ENCODE measurements at regions not wholly inside any gene's neighbourhood (a gene's known extent, or its start where the extent isn't known, plus 50 kb on each side); places are given as distances from the start of the nearest gene placed in this dataset.

DNA sequence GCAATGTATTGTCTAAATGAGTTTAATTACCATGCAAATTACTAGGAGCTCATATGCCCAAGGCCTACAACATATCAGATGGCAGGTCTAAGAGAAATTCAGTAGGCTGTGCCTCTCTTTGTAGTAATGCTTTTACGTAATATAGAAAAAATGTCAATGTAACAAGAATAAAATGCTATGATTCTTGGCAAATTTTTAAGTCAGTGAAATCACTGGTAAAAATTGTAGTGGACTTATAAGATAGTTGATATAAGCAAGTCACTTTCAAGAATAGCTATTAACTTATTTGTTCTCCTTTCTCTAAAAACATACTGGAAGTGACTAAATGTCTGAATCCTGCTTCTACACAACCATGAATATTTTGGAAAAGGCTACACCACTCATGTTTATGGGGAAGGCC, 707.8 kb downstream of the TUSC7 start:
- Histone ChIP-seq H3K27me3 (ENCODE audit: control insufficient read depth, insufficient read depth, low read length) (no peaks in the 10 kb centered on the region), H3K9me3 (ENCODE audit: control insufficient read depth in 2 of 3, insufficient read depth in 1 of 3, low read length in 3 of 3) (no peaks in the 10 kb centered on the region), H3K4me1 (ENCODE audit: control insufficient read depth in 2 of 3, insufficient read depth in 2 of 3, low read depth in 1 of 3, low read length in 3 of 3) (no peaks in the 10 kb centered on the region), H3K4me3 (ENCODE audit: low read length in 3 of 3) (no peak overlapping the region), H3K9ac (ENCODE audit: low read length in 3 of 3) (no peak overlapping the region), H3K27ac (ENCODE audit: low read depth in 2 of 2, low read length in 2 of 2) (no peak overlapping the region), H3K36me3 (ENCODE audit: control insufficient read depth in 2 of 3, insufficient read depth in 3 of 3, low read length in 3 of 3) (no peaks in the 10 kb centered on the region)
- intact Hi-C loops (cut with DNase I), result no loop called here
- FAIRE-seq, result no peak
- TF ChIP-seq, protein P1, sequence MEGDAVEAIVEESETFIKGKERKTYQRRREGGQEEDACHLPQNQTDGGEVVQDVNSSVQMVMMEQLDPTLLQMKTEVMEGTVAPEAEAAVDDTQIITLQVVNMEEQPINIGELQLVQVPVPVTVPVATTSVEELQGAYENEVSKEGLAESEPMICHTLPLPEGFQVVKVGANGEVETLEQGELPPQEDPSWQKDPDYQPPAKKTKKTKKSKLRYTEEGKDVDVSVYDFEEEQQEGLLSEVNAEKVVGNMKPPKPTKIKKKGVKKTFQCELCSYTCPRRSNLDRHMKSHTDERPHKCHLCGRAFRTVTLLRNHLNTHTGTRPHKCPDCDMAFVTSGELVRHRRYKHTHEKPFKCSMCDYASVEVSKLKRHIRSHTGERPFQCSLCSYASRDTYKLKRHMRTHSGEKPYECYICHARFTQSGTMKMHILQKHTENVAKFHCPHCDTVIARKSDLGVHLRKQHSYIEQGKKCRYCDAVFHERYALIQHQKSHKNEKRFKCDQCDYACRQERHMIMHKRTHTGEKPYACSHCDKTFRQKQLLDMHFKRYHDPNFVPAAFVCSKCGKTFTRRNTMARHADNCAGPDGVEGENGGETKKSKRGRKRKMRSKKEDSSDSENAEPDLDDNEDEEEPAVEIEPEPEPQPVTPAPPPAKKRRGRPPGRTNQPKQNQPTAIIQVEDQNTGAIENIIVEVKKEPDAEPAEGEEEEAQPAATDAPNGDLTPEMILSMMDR (IDR thresholded peaks at IDR 0.05; ENCODE audit: borderline replicate concordance, extremely low read depth, insufficient read depth), result no peak
- DNase-seq, result no peak

DNA sequence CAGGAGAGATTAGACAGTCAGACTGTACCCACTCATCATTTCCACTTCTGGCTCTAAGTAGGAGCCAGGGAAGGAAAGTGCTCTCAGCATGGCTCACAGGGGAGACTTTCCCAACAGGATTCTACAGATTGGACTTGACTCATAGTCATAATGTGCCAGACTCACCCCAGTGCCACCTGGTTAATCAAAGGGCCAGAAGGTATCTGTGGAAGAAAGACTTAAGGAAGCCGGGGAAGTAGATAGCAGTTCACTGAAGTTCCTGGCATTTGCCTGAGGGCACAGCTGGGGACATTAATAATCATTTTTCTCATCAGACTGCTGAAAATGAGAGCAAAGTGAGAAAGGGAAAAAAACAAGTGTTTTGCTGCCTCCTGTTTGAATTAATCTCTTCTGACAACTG, 717.5 kb downstream of the TUSC7 start:
- no peak overlapping the region for H3K9ac ChIP-seq (ENCODE audit: low read length in 3 of 3)
- H3K4me3 ChIP-seq (ENCODE audit: low read length in 3 of 3), result no peak overlapping the region
- FAIRE-seq, result no peak
- H3K27ac ChIP-seq (ENCODE audit: low read depth in 2 of 2, low read length in 2 of 2), result no peak overlapping the region
- no peaks in the 10 kb centered on the region for H3K36me3 ChIP-seq (ENCODE audit: control insufficient read depth in 2 of 3, insufficient read depth in 3 of 3, low read length in 3 of 3)
- no peaks in the 10 kb centered on the region for H3K27me3 ChIP-seq (ENCODE audit: control insufficient read depth, insufficient read depth, low read length)
- intact Hi-C loops (cut with DNase I), result no loop called here
- H3K9me3 ChIP-seq (ENCODE audit: control insufficient read depth in 2 of 3, insufficient read depth in 1 of 3, low read length in 3 of 3), result no peaks in the 10 kb centered on the region
- DNase-seq, result no peak
- no peaks in the 10 kb centered on the region for H3K4me1 ChIP-seq (ENCODE audit: control insufficient read depth in 2 of 3, insufficient read depth in 2 of 3, low read depth in 1 of 3, low read length in 3 of 3)
- TF ChIP-seq, protein P1 (IDR thresholded peaks at IDR 0.05; ENCODE audit: borderline replicate concordance, extremely low read depth, insufficient read depth), result no peak

DNA sequence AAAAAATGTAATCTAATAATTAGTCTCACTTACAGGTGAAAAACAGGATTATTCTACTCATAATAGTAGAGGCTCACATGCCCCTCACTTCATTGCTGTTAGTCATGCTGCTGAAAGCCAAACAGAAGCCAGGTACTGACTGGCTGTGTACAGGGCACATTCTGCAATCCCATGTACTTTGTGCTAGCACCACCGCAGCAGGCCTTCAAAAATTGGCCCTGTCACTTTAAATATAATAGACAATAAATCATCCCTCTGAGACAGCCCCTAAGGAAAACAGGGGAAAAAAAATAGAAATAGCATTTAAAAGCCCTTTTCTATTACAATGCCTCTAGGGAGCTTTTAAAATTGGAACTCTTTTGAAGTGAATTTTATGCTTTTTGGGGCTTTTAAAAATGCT, 723.8 kb downstream of the TUSC7 start:
- Histone ChIP-seq H3K27me3 (ENCODE audit: control insufficient read depth, insufficient read depth, low read length) (no peaks in the 10 kb centered on the region), H3K27ac (ENCODE audit: low read depth in 2 of 2, low read length in 2 of 2) (no peak overlapping the region), H3K4me1 (ENCODE audit: control insufficient read depth in 2 of 3, insufficient read depth in 2 of 3, low read depth in 1 of 3, low read length in 3 of 3) (no peaks in the 10 kb centered on the region), H3K9ac (ENCODE audit: low read length in 3 of 3) (no peak overlapping the region), H3K4me3 (ENCODE audit: low read length in 3 of 3) (no peak overlapping the region), H3K36me3 (ENCODE audit: control insufficient read depth in 2 of 3, insufficient read depth in 3 of 3, low read length in 3 of 3) (no peaks in the 10 kb centered on the region), H3K9me3 (ENCODE audit: control insufficient read depth in 2 of 3, insufficient read depth in 1 of 3, low read length in 3 of 3) (no peaks in the 10 kb centered on the region)
- FAIRE-seq (no peak), DNase-seq (no peak)
- intact Hi-C loops (cut with DNase I), result no loop called here
- TF ChIP-seq, protein P1 (IDR thresholded peaks at IDR 0.05; ENCODE audit: borderline replicate concordance, extremely low read depth, insufficient read depth), result no peak

DNA sequence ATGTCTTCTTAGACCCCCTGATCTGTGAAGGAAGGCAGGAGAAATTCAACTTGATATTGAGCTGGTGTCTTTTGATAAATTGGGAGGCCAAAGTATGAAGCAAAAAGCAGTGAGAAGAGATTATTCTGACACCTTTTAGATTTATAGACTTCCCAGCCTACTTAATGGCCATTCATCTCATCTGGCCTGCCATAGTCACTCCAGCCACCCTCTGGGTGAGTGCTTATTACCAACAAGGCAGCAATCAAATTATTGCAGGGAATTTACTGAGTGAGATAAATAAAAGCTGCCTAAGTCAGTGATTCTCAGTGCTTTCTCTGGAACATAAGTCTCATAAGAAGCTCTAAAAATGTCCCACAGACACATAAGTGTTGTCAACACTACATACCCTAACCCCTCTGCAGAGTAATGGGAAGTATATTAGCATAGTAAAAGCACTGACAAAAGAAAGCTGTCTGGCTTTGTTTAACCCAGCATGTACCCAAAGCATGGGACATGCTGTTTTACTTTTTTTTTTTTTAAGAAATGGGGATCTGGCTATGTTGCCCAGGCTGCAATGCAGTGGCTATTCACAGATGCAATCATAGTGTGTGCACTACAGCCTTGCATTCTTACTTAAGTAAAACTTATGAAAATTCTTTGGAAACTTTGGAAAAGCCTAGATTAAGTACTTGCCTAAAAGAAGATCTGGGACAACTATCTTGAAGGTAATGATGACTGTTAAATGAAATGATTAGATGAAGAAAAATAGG, 725.3 kb downstream of the TUSC7 start:
- Histone ChIP-seq H3K4me1 (ENCODE audit: control insufficient read depth in 2 of 3, insufficient read depth in 2 of 3, low read depth in 1 of 3, low read length in 3 of 3) (no peaks in the 10 kb centered on the region), H3K4me3 (ENCODE audit: low read length in 3 of 3) (no peak overlapping the region), H3K9me3 (ENCODE audit: control insufficient read depth in 2 of 3, insufficient read depth in 1 of 3, low read length in 3 of 3) (no peaks in the 10 kb centered on the region), H3K36me3 (ENCODE audit: control insufficient read depth in 2 of 3, insufficient read depth in 3 of 3, low read length in 3 of 3) (no peaks in the 10 kb centered on the region), H3K27me3 (ENCODE audit: control insufficient read depth, insufficient read depth, low read length) (no peaks in the 10 kb centered on the region), H3K9ac (ENCODE audit: low read length in 3 of 3) (no peak overlapping the region), H3K27ac (ENCODE audit: low read depth in 2 of 2, low read length in 2 of 2) (no peak overlapping the region)
- FAIRE-seq (no peak), DNase-seq (no peak)
- intact Hi-C loops (cut with DNase I), result no loop called here
- TF ChIP-seq, protein P1 (IDR thresholded peaks at IDR 0.05; ENCODE audit: borderline replicate concordance, extremely low read depth, insufficient read depth), result no peak

Data from kidney (tissue), 13 donors.